ENCODE measurements at regions not wholly inside any gene's neighbourhood (a gene's known extent, or its start where the extent isn't known, plus 50 kb on each side); places are given as distances from the start of the nearest gene placed in this dataset.
"Not testable (repeated sequence)": the region's sequence is repeated elsewhere in the genome, so short reads cannot be mapped to it uniquely, and the experiment has no call there.

DNA sequence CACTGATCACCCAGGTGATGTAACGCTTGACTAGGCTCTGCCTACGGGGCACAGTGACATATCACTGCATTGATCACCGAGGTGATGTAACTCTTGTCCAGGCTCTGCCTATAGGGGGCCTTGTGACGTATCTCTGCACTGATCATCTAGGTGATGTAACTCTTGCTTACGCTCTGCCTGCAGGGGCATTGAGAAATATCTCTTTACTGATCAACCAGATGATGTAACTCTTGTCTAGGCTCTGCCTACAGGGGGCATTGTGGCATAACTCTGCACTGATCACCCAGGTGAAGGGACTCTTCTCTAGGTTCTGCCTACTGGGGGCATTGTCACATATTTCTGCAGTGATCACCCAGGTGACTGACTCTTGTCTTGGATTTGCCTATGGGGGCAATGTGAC is 50.9 kb upstream of the USP14 start:
- H3K4me3 ChIP-seq; H3K27me3 ChIP-seq (ENCODE audit: insufficient read depth); H3F3A ChIP-seq (replicated peaks; ENCODE audit: low read depth); H2AFZ ChIP-seq; H3K9me2 ChIP-seq (ENCODE audit: insufficient read depth); H3K4me1 Mint-ChIP-seq; H4K20me1 ChIP-seq (replicated peaks; ENCODE audit: insufficient read depth); H3K79me2 ChIP-seq (replicated peaks; ENCODE audit: insufficient read depth); H3K4me1 ChIP-seq (ENCODE audit: insufficient read depth); ATAC-seq; H3K36me3 ChIP-seq (ENCODE audit: insufficient read depth); H3K27ac Mint-ChIP-seq; H3K4me2 ChIP-seq; H3K27ac ChIP-seq (ENCODE audit: low read depth); H3K4me3 Mint-ChIP-seq: not testable (repeated sequence)
- peak; percentile 40 for DNase-seq (ENCODE audit: low spot score)
- Mint-ChIP-seq H3K27me3 (ENCODE audit: insufficient read depth, low read depth, poor library complexity) (peaks cover 38% of the 10 kb centered on the region), H3K36me3 (ENCODE audit: low read depth) (peaks cover 42% of the 10 kb centered on the region), H3K9me3 (peaks cover 74% of the 10 kb centered on the region)
- TF ChIP-seq, protein P1, sequence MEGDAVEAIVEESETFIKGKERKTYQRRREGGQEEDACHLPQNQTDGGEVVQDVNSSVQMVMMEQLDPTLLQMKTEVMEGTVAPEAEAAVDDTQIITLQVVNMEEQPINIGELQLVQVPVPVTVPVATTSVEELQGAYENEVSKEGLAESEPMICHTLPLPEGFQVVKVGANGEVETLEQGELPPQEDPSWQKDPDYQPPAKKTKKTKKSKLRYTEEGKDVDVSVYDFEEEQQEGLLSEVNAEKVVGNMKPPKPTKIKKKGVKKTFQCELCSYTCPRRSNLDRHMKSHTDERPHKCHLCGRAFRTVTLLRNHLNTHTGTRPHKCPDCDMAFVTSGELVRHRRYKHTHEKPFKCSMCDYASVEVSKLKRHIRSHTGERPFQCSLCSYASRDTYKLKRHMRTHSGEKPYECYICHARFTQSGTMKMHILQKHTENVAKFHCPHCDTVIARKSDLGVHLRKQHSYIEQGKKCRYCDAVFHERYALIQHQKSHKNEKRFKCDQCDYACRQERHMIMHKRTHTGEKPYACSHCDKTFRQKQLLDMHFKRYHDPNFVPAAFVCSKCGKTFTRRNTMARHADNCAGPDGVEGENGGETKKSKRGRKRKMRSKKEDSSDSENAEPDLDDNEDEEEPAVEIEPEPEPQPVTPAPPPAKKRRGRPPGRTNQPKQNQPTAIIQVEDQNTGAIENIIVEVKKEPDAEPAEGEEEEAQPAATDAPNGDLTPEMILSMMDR (conservative IDR thresholded peaks at IDR 0.05; ENCODE audit: low read depth in 2 of 2): peak in 1 of 2 experiments; percentile 38; a peak in 2 of 4 replicates

DNA sequence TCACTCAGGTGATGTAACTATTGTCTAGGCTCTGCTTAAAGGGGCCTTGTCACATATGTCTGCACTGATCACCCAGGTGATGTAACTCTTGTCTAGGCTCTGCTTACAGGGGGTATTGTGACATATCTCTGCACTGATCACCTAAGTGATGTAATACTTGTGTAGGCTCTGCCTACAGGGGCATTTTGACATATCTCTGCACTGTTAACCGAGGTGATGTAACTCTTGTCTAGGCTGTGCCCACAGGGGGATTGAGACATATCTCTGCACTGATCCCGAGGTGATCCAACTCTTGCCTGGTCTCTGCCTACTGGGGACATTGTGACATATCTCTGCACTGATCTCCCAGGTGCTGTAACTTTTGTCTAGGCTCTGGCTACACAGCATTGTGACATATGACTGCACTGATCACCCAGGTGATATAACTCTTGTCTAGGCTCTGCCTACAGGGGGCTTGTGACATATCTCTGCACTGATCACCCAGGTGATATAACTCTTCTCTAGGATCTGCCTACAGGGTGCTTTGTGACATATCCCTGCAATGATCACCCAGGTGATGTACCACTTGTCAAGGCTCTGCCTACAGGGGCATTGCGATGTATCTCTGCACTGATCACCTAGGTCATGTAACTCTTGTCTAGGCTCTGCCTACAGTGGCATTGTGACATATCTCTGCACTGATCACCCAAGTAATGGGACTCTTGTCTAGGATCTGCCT is 50.3 kb upstream of the USP14 start:
- peaks cover 42% of the 10 kb centered on the region for H3K36me3 Mint-ChIP-seq (ENCODE audit: low read depth)
- not testable (repeated sequence) for H3K4me3 Mint-ChIP-seq; H3K4me3 ChIP-seq; H3K4me2 ChIP-seq; H2AFZ ChIP-seq; H3K4me1 ChIP-seq (ENCODE audit: insufficient read depth); H3K79me2 ChIP-seq (replicated peaks; ENCODE audit: insufficient read depth); H3K27ac Mint-ChIP-seq; H3K36me3 ChIP-seq (ENCODE audit: insufficient read depth); DNase-seq (ENCODE audit: low spot score); H3K27ac ChIP-seq (ENCODE audit: low read depth); H4K20me1 ChIP-seq (replicated peaks; ENCODE audit: insufficient read depth); H3F3A ChIP-seq (replicated peaks; ENCODE audit: low read depth); H3K4me1 Mint-ChIP-seq; H3K27me3 ChIP-seq (ENCODE audit: insufficient read depth); H3K9me2 ChIP-seq (ENCODE audit: insufficient read depth); ATAC-seq
- H3K9me3 Mint-ChIP-seq: peaks cover 71% of the 10 kb centered on the region
- peaks cover 38% of the 10 kb centered on the region for H3K27me3 Mint-ChIP-seq (ENCODE audit: insufficient read depth, low read depth, poor library complexity)

Measured in GM23338 (cell line).